Smooth muscle cell (in vitro differentiated cells): ENCODE measurements at regions not wholly inside any gene's neighbourhood (a gene's known extent, or its start where the extent isn't known, plus 50 kb on each side); places are given as distances from the start of the nearest gene placed in this dataset.

ENCODE experiments used
- DNase-seq: peaks from one replicate; lab custom pipeline; 2025; ENCODE audit not compliant: unreplicated experiment; lab: John Stamatoyannopoulos, UW
- H2AFZ ChIP-seq: fragments of 200-600 bp; sonication (generic); 2 replicates; pipeline ENCODE4 v1.6.0; 2016; ENCODE audit warnings: antibody characterized with exemption, low read depth, mild to moderate bottlenecking
- H3F3A ChIP-seq: fragments of 200-600 bp; sonication (generic); 2 replicates; pipeline ENCODE4 v1.6.0; 2017; ENCODE audit warnings: antibody characterized with exemption, low read depth
- H3K27ac ChIP-seq: fragments of 200-600 bp; sonication (generic); 2 replicates; pipeline ENCODE4 v1.5.1; 2016; ENCODE audit warnings: low read depth, mild to moderate bottlenecking
- H3K27me3 ChIP-seq: fragments of 200-600 bp; sonication (generic); 2 replicates; pipeline ENCODE4 v1.6.1; 2016; ENCODE audit warnings: low read depth, mild to moderate bottlenecking
- H3K36me3 ChIP-seq: fragments of 200-600 bp; sonication (generic); 2 replicates; pipeline ENCODE4 v1.5.1; 2016; ENCODE audit warnings: low read depth
- H3K4me1 ChIP-seq: fragments of 200-600 bp; sonication (generic); 2 replicates; pipeline ENCODE4 v1.5.1; 2016; ENCODE audit warnings: low read depth
- H3K4me2 ChIP-seq: fragments of 200-600 bp; sonication (generic); 2 replicates; pipeline ENCODE4 v1.6.0; 2016; ENCODE audit warnings: mild to moderate bottlenecking
- H3K4me3 ChIP-seq: fragments of 200-600 bp; sonication (generic); 2 replicates; pipeline ENCODE4 v1.5.1; 2016; ENCODE audit warnings: mild to moderate bottlenecking
- H3K79me2 ChIP-seq: fragments of 200-600 bp; sonication (generic); 2 replicates; pipeline ENCODE4 v1.6.0; 2016; ENCODE audit warnings: low read depth, mild to moderate bottlenecking
- H3K9ac ChIP-seq: fragments of 200-600 bp; sonication (generic); 2 replicates; pipeline ENCODE4 v1.6.0; 2016; ENCODE audit warnings: low read depth
- H3K9me3 ChIP-seq: fragments of 200-600 bp; sonication (generic); replicated peaks from 2 replicates; pipeline ENCODE4 v1.5.1; 2016; ENCODE audit warnings: low read depth
- H4K20me1 ChIP-seq: fragments of 200-600 bp; sonication (generic); 2 replicates; pipeline ENCODE4 v1.6.0; 2016; ENCODE audit warnings: low read depth
- WGBS: methylation state at CpG from one replicate; pipeline ENCODE4 v1.1.7; 2016; ENCODE audit warnings: low lambda C conversion rate; 5-methylcytosine and 5-hydroxymethylcytosine counted together
- TF ChIP-seq, protein P1 (sequence below): fragments of 200-600 bp; sonication (generic); IDR thresholded peaks from 2 replicates; pipeline ENCODE4 v1.5.1; 2017; ENCODE audit warnings: borderline replicate concordance, mild to moderate bottlenecking, antibody characterized with exemption; ENCODE audit not compliant: insufficient read depth, poor library complexity, severe bottlenecking

DNA sequence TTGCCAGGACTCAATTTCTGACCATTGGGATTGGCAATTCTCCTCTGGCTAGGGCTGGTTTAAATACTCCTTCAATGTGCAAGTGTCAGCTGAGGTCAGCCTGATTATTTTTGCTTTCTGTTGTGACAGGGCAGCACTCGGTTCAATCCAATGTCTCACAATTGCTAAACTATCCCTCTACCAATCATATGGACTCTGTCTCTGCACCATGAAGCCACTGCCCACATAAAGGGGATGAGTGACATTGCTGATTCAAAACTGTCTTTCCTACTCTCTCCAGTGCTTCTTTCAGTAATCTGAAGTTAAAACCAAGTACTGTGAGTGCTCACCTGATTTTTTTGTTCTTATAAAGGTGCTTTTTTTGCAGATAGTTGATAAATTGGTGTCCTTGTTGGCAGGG lies 1030.7 kb downstream of the GLUD2 start:
- Histone ChIP-seq H4K20me1 (no peaks in the 10 kb centered on the region), H3K4me2 (no peak overlapping the region), H3K4me3 (no peak overlapping the region), H3K79me2 (no peaks in the 10 kb centered on the region), H2AFZ (no peak overlapping the region), H3K9me3 (no peaks in the 10 kb centered on the region), H3K9ac (no peak overlapping the region), H3K27ac (no peak overlapping the region), H3K27me3 (no peaks in the 10 kb centered on the region), H3K4me1 (no peaks in the 10 kb centered on the region), H3F3A (no peaks in the 10 kb centered on the region), H3K36me3 (no peaks in the 10 kb centered on the region)
- TF ChIP-seq, protein P1, sequence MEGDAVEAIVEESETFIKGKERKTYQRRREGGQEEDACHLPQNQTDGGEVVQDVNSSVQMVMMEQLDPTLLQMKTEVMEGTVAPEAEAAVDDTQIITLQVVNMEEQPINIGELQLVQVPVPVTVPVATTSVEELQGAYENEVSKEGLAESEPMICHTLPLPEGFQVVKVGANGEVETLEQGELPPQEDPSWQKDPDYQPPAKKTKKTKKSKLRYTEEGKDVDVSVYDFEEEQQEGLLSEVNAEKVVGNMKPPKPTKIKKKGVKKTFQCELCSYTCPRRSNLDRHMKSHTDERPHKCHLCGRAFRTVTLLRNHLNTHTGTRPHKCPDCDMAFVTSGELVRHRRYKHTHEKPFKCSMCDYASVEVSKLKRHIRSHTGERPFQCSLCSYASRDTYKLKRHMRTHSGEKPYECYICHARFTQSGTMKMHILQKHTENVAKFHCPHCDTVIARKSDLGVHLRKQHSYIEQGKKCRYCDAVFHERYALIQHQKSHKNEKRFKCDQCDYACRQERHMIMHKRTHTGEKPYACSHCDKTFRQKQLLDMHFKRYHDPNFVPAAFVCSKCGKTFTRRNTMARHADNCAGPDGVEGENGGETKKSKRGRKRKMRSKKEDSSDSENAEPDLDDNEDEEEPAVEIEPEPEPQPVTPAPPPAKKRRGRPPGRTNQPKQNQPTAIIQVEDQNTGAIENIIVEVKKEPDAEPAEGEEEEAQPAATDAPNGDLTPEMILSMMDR, result no peak
- DNase-seq, result no peak
- 73% methylated on average over 1 of the region's 1 CpG for WGBS

DNA sequence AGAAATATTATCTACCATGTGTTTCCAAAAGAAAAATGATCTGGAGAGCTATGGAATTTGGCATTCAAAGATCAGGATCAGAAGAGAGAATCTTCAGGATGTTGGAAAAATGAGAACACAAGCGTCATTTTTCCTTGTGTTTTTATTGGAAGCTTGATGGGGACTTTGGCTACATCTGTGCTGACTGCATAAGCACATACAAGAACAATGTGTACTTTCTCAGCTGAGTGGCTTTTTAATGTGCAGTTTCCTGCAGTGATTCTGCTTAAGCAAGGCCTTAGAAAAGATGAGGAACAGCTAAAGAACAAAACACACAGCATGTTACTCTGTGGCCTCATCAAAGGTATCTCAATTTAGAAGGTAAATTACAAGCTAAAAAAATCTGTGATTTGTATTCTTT lies 1039.9 kb downstream of the GLUD2 start:
- H3K9ac ChIP-seq, result no peak overlapping the region
- TF ChIP-seq, protein P1, result no peak
- no peaks in the 10 kb centered on the region for H3K79me2 ChIP-seq
- H3K36me3 ChIP-seq, result no peaks in the 10 kb centered on the region
- no peak overlapping the region for H3K4me2 ChIP-seq
- H3K4me1 ChIP-seq, result no peaks in the 10 kb centered on the region
- 0% methylated on average over 1 of the region's 1 CpG for WGBS
- no peak for DNase-seq
- H4K20me1 ChIP-seq, result no peaks in the 10 kb centered on the region
- H3K4me3 ChIP-seq, result no peak overlapping the region
- H3K27me3 ChIP-seq, result no peaks in the 10 kb centered on the region
- H3K27ac ChIP-seq, result no peak overlapping the region
- H2AFZ ChIP-seq, result no peak overlapping the region
- no peaks in the 10 kb centered on the region for H3K9me3 ChIP-seq
- no peaks in the 10 kb centered on the region for H3F3A ChIP-seq

DNA sequence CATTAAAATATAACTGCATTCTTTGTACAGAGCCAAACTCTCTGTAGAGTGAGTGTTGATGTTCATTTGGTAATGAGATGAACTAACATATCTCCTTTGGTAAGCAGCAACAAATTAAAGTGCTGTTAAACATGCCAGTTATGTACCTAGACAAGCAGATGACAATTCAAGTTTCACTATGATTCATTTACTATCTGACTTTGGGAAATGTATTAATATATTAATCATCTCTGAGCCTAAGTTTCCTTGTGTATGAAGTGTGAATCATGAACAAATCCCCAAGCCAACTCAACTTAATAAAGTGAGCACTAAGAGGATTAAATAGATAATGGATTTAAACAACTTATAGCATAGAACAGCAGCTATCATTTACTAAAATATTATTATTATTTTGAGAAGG lies 1044.2 kb downstream of the GLUD2 start:
- TF ChIP-seq, protein P1, result no peak
- H3K36me3 ChIP-seq, result no peaks in the 10 kb centered on the region
- no peak overlapping the region for H3K4me3 ChIP-seq
- DNase-seq, result no peak
- H3K27ac ChIP-seq, result no peak overlapping the region
- H3K4me1 ChIP-seq, result no peaks in the 10 kb centered on the region
- H3F3A ChIP-seq, result no peaks in the 10 kb centered on the region
- H3K4me2 ChIP-seq, result no peak overlapping the region
- no peaks in the 10 kb centered on the region for H3K79me2 ChIP-seq
- no peaks in the 10 kb centered on the region for H3K27me3 ChIP-seq
- no peak overlapping the region for H2AFZ ChIP-seq
- no peaks in the 10 kb centered on the region for H4K20me1 ChIP-seq
- H3K9ac ChIP-seq, result no peak overlapping the region
- H3K9me3 ChIP-seq, result no peaks in the 10 kb centered on the region

DNA sequence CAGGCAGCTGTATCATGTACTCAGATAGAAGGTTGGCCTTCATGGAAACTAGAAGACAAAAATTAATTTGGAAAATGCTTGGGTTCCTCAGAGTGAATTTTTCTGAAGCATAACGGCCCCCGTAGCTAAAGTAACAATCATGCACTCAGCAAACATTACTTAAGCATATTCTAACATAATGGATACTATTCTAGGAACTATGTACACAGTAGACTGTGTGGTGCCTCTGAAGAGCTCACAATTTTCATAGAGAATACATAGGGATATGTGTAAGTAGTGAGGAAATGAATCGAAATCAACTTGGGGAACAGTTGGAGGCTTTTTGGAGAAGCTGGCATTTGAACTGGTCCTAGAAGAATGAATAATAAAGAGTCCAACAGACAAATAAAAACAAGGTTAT lies 1045.0 kb downstream of the GLUD2 start:
- Histone ChIP-seq H3K36me3 (no peaks in the 10 kb centered on the region), H3K79me2 (no peaks in the 10 kb centered on the region), H3F3A (no peaks in the 10 kb centered on the region), H3K27me3 (no peaks in the 10 kb centered on the region), H3K4me1 (no peaks in the 10 kb centered on the region), H3K9me3 (no peaks in the 10 kb centered on the region), H2AFZ (no peak overlapping the region), H3K9ac (no peak overlapping the region), H3K4me3 (no peak overlapping the region), H3K27ac (no peak overlapping the region), H4K20me1 (no peaks in the 10 kb centered on the region), H3K4me2 (no peak overlapping the region)
- DNase-seq, result no peak
- WGBS, result 89% methylated on average over 3 of the region's 3 CpGs
- TF ChIP-seq, protein P1, result no peak
